Activated CD4-positive, CD25-positive, alpha-beta regulatory T cell treated with anti-CD3 and anti-CD28 coated beads, Interleukin-2, amount 50 U/mL, for 16 hours (primary cell): ENCODE measurements at regions not wholly inside any gene's neighbourhood (a gene's known extent, or its start where the extent isn't known, plus 50 kb on each side); places are given as distances from the start of the nearest gene placed in this dataset.

Source experiments
- DNase-seq: peaks from one replicate; pipeline ENCODE4 v3.0.0-alpha.2; 2020; ENCODE audit warnings: low read depth, low spot score

DNA sequence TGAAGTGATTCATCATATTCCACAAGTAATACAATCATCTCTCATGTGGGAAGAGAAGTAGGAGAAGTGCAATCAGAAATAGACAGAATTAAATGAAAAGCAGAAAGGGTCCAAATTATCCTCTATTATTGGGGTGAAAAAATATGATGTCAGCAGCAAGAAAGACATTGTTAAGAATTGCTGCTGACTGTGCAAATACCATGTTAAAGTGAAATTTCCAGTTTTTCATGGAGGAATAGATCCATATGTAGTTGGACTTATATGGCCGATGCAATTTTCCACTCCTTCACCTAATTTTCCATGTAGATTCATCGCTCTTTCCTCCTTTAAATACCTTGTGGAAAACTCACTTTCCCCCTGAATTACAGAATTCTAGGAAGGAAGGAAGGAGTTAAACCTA lies 819.8 kb downstream of the GATA3 start:
- no peak for DNase-seq

DNA sequence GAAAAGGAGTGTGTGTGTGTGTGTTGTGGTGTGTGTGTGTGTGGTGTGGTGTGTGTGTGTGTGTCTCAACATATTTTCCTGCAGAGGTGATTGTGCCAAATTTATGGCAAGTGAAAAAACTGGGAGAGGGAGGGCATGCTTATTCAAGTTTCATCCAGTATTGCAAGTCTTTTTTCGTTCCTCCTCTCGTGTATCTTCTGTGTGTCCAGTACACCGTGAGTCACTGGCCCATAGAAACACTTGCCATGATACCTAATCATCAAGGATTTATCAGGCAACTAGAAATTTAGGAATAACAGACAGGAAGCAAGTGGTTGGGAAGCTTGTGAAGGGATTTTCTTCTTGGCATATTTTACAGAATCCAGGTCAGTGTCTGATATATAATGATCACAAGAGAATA lies 820.5 kb downstream of the GATA3 start:
- DNase-seq, result no peak

DNA sequence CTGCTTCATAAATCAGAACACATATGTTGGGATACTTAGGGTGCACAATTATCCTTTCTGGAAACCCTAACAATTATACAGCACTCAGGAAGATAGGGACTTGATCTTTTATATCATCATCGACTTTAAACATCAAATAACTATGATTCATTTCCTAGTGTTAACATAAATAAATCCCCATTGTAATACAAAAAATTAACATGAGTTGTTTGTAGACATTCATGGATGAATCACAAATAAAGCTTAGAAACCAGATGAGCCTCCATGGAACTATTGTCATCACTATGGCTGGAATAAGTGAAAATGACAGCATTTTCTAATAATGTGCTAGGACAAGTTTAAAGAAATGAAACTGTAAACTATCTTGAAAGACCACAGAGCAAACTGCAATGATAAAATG lies 821.7 kb downstream of the GATA3 start:
- no peak for DNase-seq

DNA sequence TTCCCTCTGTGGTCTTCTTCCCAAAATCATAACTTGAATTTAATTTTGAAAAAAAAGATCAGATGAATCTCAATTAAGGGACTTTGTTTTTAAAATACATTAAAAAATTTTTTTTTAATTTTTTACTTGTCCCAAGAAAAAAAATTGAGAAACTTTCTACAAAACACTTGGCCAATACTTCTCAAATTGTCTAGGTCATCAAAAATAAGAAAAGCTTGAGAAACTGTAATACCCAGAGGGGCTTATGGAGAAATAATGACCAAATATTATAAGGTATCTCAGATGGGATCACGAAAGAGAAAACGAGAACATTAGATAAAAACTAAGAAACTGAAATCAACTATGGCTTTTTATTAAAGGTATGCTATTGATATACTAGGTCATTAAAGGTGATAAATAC lies 835.0 kb downstream of the GATA3 start:
- DNase-seq, result no peak

DNA sequence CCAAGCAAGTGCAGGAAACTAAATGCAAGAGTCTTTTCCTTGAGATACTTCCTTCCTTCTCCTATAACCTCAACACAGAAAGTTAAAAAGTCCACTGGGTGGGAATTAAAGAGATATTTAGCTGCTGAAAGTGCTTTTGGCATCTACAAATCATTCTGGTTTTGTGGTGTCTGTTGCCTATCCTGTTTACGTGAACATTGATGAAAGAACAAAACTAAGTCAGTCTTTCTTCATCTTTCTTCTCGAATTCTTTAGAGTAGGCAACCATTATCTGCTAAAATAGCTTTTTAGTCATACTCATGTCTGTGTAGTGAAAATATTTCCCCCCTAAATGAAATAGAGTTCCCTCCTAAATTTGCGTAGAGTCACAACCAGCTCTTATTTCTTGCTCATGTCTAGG lies 838.6 kb downstream of the GATA3 start:
- no peak for DNase-seq

DNA sequence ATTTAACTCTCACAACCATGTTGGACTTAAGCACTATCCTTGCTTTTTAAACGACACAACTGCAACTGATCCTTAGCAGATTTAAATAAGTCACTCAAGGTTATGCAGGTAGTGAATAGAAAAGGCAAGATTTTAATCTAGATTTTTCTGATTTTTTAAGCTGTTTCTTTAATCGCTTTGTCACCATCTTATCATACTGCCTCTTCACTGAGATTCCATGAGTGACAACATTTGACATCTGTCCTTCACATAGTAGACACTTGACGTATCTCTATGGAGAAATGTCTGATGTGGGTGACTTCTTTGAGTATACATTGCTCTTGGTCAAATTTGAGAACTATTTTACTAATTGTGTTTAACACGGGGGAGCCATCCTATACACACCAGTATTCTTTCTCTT lies 839.7 kb downstream of the GATA3 start:
- no peak for DNase-seq

DNA sequence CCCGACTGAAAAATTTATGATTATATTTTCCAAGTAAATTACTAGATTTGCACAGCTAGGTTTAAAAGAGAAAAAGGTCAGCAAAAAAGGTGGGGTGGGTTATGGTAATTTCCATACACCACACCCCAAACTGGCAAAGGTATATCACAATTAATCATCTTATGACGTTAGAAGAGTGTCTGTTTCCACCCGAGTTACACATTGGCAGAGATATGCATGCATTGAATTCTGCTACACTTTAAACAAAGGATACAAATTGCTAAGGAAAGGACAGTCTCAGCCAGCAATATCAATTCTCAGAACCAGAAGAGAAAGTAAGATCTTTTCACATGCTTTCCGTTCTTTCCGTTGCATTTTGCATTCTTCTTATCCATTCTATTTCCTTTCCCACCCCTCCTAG lies 843.3 kb downstream of the GATA3 start:
- DNase-seq, result no peak

DNA sequence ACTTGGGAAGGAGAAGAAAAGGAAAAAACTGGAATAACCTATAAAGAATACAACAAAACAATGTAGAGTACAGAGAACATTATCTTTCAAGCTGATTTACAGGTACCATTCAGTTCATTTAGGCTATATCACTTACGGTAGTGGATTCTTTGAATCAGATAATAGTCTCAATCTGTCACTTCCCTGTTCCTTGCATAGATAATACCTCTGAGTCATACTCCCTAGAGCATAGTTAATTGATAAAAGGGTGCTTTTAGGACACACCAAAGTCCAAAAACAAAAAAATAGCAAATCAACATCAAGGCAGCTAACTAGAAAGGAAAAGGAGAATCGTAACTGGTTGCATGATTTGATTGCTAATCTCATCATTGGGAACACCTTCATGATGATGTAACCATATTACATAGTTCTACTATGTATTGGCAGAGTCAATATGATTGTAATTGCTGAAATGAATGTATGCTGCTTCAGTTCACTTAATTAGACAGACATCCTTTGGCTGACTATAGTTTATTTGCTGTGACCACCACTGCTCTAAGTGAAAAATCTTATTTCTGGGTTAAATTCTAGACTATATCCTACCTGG lies 844.4 kb downstream of the GATA3 start:
- no peak for DNase-seq

DNA sequence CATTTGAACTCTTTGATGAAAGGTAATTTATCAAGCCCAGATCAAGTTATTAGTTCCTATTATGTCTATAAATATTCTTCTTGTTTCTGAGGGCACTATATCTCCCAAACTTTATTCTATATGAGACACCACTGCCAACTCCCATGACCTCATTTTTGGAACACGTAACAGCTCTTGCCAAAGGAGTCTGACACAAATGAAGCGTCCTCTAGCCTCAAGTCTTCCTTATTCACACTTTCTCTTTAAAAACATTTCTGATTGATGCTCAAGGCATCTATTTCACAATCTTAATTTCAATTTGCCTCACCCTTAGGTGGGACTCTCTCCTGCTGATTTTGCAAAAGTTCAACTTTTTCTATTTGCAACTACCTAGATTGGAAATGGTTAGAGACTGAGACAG lies 848.4 kb downstream of the GATA3 start:
- no peak for DNase-seq

DNA sequence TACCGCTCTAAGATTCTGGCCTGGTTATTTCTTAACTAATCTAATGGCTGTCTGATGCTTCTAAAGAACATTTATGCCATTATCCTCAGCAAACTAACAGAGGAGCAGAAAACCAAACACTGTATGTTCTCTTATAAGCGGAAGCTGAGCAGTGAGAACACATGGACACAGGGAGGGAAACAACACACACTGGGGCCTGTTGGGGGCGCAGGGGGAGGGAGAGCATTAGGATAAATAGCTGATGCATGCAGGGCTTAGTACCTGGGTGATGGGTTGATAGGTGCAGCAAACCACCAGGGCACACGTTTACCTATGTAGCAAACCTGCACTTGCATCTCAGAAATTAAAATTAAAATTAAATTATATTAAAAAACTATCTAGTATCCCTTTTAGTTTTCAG lies 853.5 kb downstream of the GATA3 start:
- DNase-seq, result no peak

DNA sequence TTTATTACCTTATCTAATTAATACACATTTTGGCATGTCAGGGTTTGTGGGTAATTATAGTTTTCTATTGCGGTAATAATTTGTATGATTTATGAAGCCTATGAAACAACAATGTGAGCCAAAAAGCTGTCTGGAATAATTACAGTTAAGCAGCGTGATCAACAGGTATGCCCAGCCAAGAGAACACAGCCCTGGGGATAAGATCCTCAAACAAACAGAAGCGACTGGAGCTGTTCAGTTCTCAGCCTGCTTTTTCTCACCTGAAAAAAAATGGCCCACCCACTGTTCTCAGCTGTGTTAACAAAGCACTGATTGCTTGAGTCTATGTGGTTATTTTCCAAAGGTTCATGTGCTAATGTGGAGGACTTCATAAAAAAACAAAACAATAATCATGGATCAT lies 855.8 kb downstream of the GATA3 start:
- no peak for DNase-seq

DNA sequence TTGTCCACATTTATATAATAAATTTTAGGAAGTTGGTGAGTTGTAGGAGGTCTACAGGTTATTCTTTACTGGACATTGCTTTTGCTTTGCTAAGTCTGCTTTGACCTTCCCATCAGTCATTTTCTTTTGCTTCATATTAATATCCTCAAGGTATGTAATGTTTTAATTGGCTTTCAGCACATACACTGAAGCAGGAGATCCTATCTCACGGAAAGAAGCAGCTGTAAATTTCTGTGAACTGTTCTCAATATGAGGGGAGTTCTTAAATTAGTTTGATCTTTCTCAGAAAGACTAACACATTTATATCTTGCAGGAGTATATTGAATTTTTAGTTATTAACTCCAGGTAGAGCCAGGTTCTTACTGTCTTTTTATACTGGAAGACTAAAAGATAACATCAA lies 856.5 kb downstream of the GATA3 start:
- DNase-seq, result no peak

DNA sequence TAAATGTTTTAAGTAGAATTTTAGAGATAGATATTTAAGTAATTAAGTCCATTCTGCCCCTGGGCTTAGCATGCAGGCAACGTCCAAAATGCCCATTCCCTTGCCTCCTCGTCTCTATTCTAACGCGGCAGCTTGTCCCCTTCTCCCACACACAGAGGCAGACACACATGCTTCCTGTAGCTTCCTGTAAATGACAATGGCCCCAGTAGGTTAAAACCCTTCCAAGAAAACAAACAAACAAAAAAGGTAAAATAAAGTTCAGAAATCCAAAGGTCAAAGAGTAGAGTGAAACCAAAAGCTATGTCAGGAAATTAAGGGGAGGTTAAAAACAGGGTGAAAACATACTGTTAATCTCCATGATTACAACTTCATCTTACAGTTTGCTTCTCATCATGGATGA lies 857.6 kb downstream of the GATA3 start:
- no peak for DNase-seq

DNA sequence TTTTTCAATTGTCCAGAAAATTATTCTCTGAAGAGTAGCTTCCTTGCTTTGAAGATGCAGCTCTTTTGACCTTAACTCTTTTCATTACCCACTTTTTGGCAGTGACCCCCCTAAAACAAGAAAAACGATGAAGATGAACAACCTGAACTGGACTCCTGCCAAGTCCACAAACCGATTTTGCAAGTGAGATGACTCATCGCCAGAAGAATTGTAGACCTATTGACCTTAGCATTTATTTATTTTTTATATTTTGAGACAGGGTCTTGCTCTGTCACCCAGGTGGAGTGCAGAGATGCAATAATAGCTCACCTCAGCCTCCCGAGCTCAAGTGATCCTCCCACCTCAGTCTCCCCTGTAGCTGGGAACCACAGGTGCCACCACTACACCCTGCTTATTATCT lies 859.2 kb downstream of the GATA3 start:
- DNase-seq, result no peak

DNA sequence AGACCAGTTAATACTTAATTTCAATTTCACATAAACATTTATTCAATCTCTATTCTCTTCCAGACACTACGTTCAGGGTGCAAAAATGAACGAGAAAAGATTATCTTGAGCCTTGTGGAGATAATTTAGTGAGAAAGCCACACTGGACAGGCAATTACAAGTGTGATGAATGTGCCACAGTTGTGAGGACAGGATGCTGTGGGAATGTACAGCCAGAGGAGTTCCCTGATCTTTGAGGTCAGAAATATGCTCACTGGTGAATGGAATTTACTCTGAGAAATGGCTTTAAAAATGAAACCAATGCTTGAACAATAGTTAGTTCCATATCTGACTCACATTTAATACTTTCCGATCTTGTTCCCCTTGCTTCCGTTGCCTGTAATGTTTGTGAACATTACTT lies 864.8 kb downstream of the GATA3 start:
- DNase-seq, result no peak

DNA sequence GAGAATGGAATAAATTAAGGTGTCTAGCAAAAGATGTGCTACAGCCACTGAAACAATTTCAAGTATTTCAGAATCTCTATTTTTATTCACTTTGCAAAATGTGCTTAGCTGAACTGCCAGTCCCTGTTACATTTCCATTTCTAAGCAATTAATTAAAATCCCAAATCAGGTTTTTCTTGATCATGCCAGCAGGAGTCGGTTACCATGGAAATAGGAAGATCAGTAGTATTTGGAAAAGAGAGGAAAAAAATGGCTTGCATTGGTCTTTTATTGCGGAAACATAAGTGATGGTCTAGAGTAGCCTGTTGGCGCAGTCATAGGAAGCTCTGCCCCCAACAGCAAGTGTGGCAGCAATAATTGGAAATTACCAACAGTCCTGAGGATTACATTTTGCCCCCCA lies 867.1 kb downstream of the GATA3 start:
- no peak for DNase-seq

DNA sequence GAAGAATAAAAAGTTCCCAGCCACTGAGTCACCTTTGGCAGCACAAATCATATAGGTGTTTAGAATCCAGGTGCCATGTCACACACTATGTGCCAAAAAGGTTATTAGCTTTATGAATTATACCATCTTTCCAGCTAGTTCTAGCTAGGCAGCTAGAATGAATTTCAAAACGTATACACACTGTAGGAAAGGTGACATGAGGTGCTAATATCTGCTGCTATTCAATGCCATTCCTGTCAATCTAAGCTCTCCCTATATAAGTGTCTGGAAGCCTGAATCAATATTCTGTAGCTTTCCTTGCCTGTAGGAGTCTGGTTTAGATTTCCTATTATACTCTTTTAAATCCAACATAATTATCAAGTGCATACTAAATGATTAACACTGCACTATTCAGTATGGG lies 868.6 kb downstream of the GATA3 start:
- DNase-seq, result no peak

DNA sequence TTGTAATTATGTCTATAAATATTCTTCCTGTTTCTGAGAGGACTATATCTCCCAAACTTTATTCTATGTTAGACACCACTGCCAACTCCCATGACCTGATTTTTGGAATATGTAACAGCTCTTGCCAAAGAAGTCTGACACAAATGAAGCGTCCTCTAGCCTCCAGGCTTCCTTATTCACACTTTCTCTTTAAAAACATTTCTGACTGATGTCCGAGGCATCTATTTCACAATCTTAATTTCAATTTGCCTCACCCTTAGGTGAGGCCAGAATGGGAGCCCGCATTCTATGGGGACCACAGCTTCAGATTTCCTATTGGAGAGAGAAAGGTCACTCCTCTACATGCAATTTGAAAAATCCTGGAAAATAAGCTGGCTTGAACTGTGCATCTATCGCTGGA lies 873.2 kb downstream of the GATA3 start:
- no peak for DNase-seq

DNA sequence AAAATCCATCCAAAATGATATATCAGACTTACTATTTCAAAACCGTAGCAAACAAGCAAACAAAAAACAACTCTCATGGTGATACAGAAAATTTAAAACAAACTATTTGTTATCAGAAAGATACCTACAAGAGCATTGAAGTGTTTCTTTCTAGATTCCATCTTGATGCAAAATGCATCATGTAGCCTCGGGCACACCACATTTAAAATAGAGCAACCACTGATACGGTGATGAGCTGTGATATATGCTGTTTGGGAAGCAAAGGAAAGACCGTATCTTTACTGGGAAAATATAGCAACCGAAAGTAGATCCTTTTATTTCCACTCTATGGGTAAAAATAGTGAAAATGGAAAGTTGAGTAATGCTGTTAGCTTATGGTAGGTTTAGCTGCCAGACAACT lies 892.0 kb downstream of the GATA3 start:
- DNase-seq, result no peak

DNA sequence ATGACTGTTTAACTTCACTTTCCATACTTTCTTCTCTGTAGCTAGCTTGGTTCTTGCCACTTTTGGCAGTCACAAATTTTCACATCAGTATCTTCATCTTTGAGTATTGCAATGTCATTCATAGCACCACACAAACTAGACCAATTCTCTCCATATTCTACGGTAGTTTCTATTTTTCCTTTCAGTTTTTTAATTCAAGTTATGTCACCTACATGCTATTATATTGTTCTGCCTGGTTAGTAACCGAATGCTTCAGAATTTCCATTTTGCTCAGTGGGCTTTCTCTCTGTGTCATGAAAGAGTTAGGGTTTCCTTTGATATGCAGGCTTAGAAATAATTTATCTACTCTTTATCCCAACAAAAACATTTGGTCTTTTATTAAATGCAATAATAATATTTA lies 896.5 kb downstream of the GATA3 start:
- DNase-seq, result no peak

DNA sequence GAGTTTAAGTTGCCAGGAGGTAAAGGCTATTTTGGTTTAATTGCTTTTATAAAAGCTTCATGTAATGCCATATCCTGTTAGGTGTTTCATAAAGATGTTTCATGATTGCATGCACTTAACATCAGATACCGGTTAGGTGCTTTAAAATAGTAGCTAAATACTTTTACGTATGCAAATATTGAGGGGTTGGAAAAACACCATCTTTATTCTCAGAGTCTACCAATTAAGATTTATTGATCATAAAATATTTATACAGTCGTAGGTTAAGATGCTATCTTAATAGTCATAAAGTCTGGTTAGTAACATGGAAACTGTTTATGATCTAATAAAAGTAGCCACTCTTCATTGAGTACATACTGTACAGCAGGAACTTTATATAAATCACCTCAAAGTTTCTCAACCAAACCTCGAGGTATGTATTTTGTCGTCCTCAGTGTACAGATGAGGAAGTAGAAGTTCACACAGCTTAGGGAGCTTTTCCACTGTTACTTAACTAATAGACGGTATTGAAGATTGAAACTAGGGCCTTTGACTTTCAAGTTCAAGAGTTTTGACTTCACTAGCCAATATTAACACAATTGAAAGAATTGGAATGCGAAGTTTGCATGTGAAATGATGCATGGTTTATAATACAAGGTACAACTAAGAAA lies 897.1 kb downstream of the GATA3 start:
- DNase-seq, result no peak

DNA sequence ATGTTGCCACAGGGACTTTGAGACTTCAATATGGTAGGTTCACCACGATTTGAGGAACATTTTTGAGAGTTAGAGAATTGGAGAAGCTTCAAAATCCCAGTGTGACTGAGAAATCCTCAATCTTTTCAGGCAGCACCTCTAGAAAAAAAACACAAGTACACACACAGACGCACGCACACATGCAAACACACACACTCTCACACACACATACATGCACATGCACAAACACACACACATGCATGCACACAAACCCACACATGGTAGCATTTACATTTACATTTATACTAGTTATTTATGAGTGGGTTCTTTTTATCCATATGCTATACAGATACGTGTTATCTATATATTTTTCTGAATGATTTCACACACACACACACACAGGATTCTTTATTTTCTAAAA lies 901.9 kb downstream of the GATA3 start:
- DNase-seq, result no peak

DNA sequence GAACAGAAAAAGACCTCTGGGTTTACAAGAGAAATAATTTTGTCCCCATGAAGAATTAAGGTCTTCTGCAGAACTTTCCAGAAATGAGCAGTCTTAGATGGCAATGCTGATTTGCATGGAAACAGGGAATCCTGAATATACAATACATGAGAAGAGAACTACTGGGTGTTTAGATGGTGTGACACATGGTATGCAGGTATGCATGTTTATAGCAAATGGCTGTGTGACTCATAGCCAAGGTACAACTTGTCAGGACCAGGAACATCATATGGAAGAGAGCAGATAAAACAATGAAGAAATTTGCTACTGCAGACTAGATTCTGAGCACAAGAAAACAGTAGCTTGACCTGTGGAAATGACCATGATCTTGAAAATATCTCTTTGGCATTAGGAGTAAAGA lies 907.8 kb downstream of the GATA3 start:
- no peak for DNase-seq

DNA sequence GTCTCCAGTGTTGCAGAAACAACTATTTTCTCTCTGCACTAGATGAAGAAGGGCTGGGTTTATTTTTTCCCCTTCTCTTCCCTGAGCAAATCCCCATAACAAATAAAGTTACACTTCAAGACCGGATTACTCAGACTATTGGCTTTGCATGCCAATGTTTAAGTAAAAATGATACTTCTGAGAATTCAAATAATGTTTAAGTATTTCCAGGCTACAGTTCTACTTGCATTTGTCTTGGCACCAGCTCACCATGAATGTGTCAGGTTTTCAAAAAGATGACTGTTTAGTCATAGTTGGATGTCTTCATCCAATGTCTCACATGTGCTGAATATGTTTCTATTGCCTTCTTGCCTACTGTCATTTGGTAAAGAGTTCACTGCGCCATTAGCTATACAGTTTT lies 912.6 kb downstream of the GATA3 start:
- no peak for DNase-seq
